H1 (cell line): ENCODE measurements at regions not wholly inside any gene's neighbourhood (a gene's known extent, or its start where the extent isn't known, plus 50 kb on each side); places are given as distances from the start of the nearest gene placed in this dataset. TPM values are rescaled to one million over a fixed set of nuclear protein-coding genes. Genes with fewer than 3 reads are reported as not detected.

Experiments
- small RNA-seq: library from polyadenylated mRNA; stranded (forward); fragments of <200 nt; extraction: miRNeasy Mini kit (QIAGEN cat#:217004); gene quantifications from one replicate; pipeline ENCODE3, GENCODE V24; 2013; ENCODE audit not compliant: insufficient read depth

Small RNA genes in the stretch of these regions (small RNA-seq; reads per million reads assigned to genes)
- gene RN7SL659P (not detected), gene RNA5SP293 (not detected), gene RNU6-1064P (not detected), gene RNU6-996P (not detected)
